GM12892 (cell line): ENCODE measurements at regions not wholly inside any gene's neighbourhood (a gene's known extent, or its start where the extent isn't known, plus 50 kb on each side); places are given as distances from the start of the nearest gene placed in this dataset.

Source experiments
- POLR2A ChIP-seq: IDR thresholded peaks from 2 replicates; pipeline ENCODE4 v1.6.1; 2011; ENCODE audit warnings: low read depth, low read length, control low read depth
- POLR2AphosphoS5 ChIP-seq: IDR thresholded peaks from 2 replicates; pipeline ENCODE4 v1.6.1; 2011; ENCODE audit warnings: low read depth, low read length, control low read depth
- TAF1 ChIP-seq: IDR thresholded peaks from 2 replicates; pipeline ENCODE4 v1.6.1; 2011; ENCODE audit warnings: low read depth, mild to moderate bottlenecking, control low read depth, low read length, borderline replicate concordance

DNA sequence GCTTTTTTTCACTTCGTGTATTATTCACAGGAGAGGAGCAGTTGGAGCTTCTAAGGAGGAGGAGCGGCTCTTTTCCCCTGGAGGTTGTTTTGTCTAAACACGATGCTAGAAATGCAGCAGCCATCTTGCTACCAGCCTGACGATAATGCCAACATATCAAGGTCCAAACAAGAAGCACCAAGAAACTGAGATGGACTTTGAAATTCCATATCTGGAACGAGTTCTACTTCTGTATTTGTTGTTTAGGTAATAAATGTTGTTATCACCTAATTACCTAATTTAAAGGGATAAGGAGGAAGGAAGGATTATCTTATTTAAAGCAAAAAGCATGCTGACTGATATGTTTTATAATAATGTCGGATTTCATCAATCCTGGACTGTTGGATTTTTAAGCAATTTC, 174.4 kb upstream of the TMPO start:
- TF ChIP-seq POLR2AphosphoS5 (no peak), POLR2A (no peak), TAF1 (no peak)
